ENCODE measurements at regions not wholly inside any gene's neighbourhood (a gene's known extent, or its start where the extent isn't known, plus 50 kb on each side); places are given as distances from the start of the nearest gene placed in this dataset.

DNA sequence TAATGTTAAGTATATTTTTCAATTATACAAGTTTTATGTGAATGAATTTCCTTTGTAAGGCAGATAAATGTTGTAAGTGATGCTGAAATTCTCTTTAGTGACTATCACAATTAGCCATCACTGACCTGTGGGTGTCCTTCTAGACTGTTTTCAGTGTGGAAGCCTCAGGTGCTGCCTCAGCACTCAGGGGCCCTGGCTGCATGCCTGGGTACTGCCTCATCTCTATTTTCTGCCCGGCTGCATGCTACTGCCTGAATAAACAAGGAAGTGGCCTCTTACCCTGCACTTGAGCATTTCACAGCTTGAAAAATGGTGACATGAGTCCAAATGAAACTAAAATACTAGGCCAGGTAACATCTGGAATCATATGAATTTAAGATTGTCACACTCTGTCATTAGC lies 787.6 kb upstream of the SALL3 start:
- H3K9me3 ChIP-seq (ENCODE audit: control insufficient read depth in 1 of 2, low read length in 2 of 2): peaks cover 0 to 3% of the 10 kb centered on the region in 2 donors
- no peaks in the 10 kb centered on the region for H3K27me3 ChIP-seq (ENCODE audit: control insufficient read depth in 1 of 2, insufficient read depth in 2 of 2, low read length in 2 of 2)
- no peak overlapping the region for H3K4me3 ChIP-seq (ENCODE audit: low read depth in 1 of 2, low read length in 2 of 2)
- H3K36me3 ChIP-seq (ENCODE audit: control insufficient read depth in 1 of 2, insufficient read depth in 2 of 2, low read length in 2 of 2): no peaks in the 10 kb centered on the region
- no peak overlapping the region for H3K27ac ChIP-seq (ENCODE audit: low read depth, low read length)
- no peaks in the 10 kb centered on the region for H3K4me1 ChIP-seq (ENCODE audit: control insufficient read depth in 1 of 2, insufficient read depth in 2 of 2, low read length in 2 of 2)
- no peak overlapping the region for H3K9ac ChIP-seq (ENCODE audit: low read depth in 1 of 2, low read length in 2 of 2)

DNA sequence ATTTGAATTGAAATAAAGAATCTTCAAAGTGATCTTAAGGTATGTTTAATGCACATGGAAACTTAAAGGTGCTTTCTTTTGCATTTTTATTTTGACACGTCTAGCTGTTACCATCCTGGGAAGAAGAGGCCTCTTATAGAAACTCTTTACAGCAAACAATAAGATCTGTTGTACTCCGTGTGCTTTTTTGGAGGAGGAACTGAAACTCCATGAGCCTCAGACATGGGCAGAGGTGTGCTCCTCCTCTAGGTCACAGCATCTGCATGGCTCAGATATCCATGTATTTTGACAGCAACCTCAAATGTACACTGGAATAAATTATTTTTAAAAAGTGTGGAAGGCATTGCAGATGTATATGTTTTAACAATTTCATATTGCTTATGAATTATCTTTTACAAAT lies 783.3 kb upstream of the SALL3 start:
- H3K4me1 ChIP-seq (ENCODE audit: control insufficient read depth in 1 of 2, insufficient read depth in 2 of 2, low read length in 2 of 2): no peaks in the 10 kb centered on the region
- no peaks in the 10 kb centered on the region for H3K27me3 ChIP-seq (ENCODE audit: control insufficient read depth in 1 of 2, insufficient read depth in 2 of 2, low read length in 2 of 2)
- no peaks in the 10 kb centered on the region for H3K36me3 ChIP-seq (ENCODE audit: control insufficient read depth in 1 of 2, insufficient read depth in 2 of 2, low read length in 2 of 2)
- H3K27ac ChIP-seq (ENCODE audit: low read depth, low read length): no peak overlapping the region
- H3K9me3 ChIP-seq (ENCODE audit: control insufficient read depth in 1 of 2, low read length in 2 of 2): peaks cover 0 to 8% of the 10 kb centered on the region in 2 donors
- no peak overlapping the region for H3K9ac ChIP-seq (ENCODE audit: low read depth in 1 of 2, low read length in 2 of 2)
- no peak overlapping the region for H3K4me3 ChIP-seq (ENCODE audit: low read depth in 1 of 2, low read length in 2 of 2)

DNA sequence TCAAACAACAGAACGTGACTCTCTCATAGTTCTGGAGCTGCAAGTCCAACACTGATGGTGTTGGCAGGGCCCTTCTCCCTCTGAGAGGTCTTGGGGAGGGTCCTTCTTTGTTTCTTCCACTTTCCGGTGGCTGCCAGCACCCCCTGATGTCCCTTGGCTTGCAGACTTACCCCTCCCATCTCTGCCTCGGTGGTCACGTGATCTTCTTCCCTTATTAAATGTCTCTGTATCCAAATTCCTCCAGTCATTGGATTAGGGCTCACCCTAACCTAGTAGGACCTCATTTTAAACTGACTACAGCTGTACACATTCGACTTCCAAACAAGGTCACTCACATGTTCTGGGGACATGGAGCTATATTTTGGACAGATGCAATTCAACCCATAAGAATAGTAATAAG lies 780.6 kb upstream of the SALL3 start:
- H3K4me1 ChIP-seq (ENCODE audit: control insufficient read depth in 1 of 2, insufficient read depth in 2 of 2, low read length in 2 of 2): no peaks in the 10 kb centered on the region
- no peaks in the 10 kb centered on the region for H3K27me3 ChIP-seq (ENCODE audit: control insufficient read depth in 1 of 2, insufficient read depth in 2 of 2, low read length in 2 of 2)
- H3K27ac ChIP-seq (ENCODE audit: low read depth, low read length): no peak overlapping the region
- H3K4me3 ChIP-seq (ENCODE audit: low read depth in 1 of 2, low read length in 2 of 2): no peak overlapping the region
- H3K9ac ChIP-seq (ENCODE audit: low read depth in 1 of 2, low read length in 2 of 2): no peak overlapping the region
- H3K36me3 ChIP-seq (ENCODE audit: control insufficient read depth in 1 of 2, insufficient read depth in 2 of 2, low read length in 2 of 2): no peaks in the 10 kb centered on the region
- peaks cover 0 to 9% of the 10 kb centered on the region in 2 donors for H3K9me3 ChIP-seq (ENCODE audit: control insufficient read depth in 1 of 2, low read length in 2 of 2)

DNA sequence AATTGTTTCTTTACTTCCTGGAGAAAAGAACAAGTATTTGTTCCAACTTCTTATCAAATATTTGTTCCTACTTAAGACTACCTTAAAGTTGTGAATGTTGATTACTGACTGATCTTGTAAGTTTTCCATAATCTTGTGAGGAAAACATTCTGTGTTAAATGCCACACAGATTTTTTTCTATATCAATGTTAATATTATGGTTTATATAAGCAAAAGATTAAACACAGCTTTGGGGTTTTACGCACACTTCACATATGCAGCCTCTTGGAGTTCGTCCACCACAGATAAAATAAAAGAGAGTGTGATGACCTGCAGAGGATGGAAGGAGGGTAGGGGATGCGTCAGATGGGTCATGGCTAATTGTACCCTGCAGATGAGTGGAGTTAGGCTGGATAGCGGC lies 780.0 kb upstream of the SALL3 start:
- no peaks in the 10 kb centered on the region for H3K36me3 ChIP-seq (ENCODE audit: control insufficient read depth in 1 of 2, insufficient read depth in 2 of 2, low read length in 2 of 2)
- no peak overlapping the region for H3K4me3 ChIP-seq (ENCODE audit: low read depth in 1 of 2, low read length in 2 of 2)
- no peak overlapping the region for H3K27ac ChIP-seq (ENCODE audit: low read depth, low read length)
- no peak overlapping the region for H3K9ac ChIP-seq (ENCODE audit: low read depth in 1 of 2, low read length in 2 of 2)
- no peaks in the 10 kb centered on the region for H3K27me3 ChIP-seq (ENCODE audit: control insufficient read depth in 1 of 2, insufficient read depth in 2 of 2, low read length in 2 of 2)
- H3K9me3 ChIP-seq (ENCODE audit: control insufficient read depth in 1 of 2, low read length in 2 of 2): peaks cover 0 to 9% of the 10 kb centered on the region in 2 donors
- no peaks in the 10 kb centered on the region for H3K4me1 ChIP-seq (ENCODE audit: control insufficient read depth in 1 of 2, insufficient read depth in 2 of 2, low read length in 2 of 2)

DNA sequence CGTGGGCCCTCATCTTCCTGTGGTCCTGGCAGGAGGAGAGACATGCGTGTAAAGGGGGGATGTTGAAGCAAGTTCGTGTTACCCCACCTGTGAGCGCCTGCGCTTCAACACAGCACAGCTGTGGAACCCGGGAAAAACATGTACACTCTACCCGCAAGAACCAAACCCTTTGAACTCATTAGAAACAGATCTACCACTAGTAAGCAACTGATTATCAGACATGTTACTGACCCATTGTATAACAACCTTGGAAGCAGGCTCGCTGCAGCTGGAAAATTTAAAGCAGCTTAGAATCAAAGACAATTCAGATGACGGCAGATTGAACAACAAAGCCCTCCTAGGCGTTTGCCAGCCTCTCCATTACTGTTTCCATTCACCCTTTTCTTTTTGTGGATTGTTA lies 771.7 kb upstream of the SALL3 start:
- no peaks in the 10 kb centered on the region for H3K27me3 ChIP-seq (ENCODE audit: control insufficient read depth in 1 of 2, insufficient read depth in 2 of 2, low read length in 2 of 2)
- H3K9ac ChIP-seq (ENCODE audit: low read depth in 1 of 2, low read length in 2 of 2): no peak overlapping the region
- H3K4me3 ChIP-seq (ENCODE audit: low read depth in 1 of 2, low read length in 2 of 2): no peak overlapping the region
- H3K36me3 ChIP-seq (ENCODE audit: control insufficient read depth in 1 of 2, insufficient read depth in 2 of 2, low read length in 2 of 2): no peaks in the 10 kb centered on the region
- no peak overlapping the region for H3K27ac ChIP-seq (ENCODE audit: low read depth, low read length)
- H3K9me3 ChIP-seq (ENCODE audit: control insufficient read depth in 1 of 2, low read length in 2 of 2): peaks cover 0 to 6% of the 10 kb centered on the region in 2 donors
- no peaks in the 10 kb centered on the region for H3K4me1 ChIP-seq (ENCODE audit: control insufficient read depth in 1 of 2, insufficient read depth in 2 of 2, low read length in 2 of 2)

DNA sequence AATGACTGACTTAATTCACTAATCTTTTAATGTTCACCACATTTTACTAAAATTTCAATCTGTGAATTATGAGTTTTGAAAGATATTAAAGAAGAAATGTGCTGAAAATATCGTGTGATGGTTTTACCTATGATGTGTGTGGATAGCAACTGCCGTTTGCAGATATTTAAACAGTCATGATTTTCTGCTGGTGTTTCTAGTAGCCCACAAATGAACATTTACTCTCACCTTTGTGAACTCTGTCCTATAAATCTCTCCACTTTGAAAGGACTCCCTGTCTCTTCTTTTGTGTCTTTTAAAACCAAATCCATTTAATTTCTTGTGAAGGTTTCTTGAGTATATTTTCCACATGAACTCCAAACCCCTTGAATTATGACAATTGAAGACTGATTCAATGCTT lies 771.2 kb upstream of the SALL3 start:
- H3K36me3 ChIP-seq (ENCODE audit: control insufficient read depth in 1 of 2, insufficient read depth in 2 of 2, low read length in 2 of 2): no peaks in the 10 kb centered on the region
- no peak overlapping the region for H3K4me3 ChIP-seq (ENCODE audit: low read depth in 1 of 2, low read length in 2 of 2)
- peaks cover 0 to 10% of the 10 kb centered on the region in 2 donors for H3K9me3 ChIP-seq (ENCODE audit: control insufficient read depth in 1 of 2, low read length in 2 of 2)
- no peaks in the 10 kb centered on the region for H3K4me1 ChIP-seq (ENCODE audit: control insufficient read depth in 1 of 2, insufficient read depth in 2 of 2, low read length in 2 of 2)
- no peak overlapping the region for H3K27ac ChIP-seq (ENCODE audit: low read depth, low read length)
- no peaks in the 10 kb centered on the region for H3K27me3 ChIP-seq (ENCODE audit: control insufficient read depth in 1 of 2, insufficient read depth in 2 of 2, low read length in 2 of 2)
- H3K9ac ChIP-seq (ENCODE audit: low read depth in 1 of 2, low read length in 2 of 2): no peak overlapping the region

DNA sequence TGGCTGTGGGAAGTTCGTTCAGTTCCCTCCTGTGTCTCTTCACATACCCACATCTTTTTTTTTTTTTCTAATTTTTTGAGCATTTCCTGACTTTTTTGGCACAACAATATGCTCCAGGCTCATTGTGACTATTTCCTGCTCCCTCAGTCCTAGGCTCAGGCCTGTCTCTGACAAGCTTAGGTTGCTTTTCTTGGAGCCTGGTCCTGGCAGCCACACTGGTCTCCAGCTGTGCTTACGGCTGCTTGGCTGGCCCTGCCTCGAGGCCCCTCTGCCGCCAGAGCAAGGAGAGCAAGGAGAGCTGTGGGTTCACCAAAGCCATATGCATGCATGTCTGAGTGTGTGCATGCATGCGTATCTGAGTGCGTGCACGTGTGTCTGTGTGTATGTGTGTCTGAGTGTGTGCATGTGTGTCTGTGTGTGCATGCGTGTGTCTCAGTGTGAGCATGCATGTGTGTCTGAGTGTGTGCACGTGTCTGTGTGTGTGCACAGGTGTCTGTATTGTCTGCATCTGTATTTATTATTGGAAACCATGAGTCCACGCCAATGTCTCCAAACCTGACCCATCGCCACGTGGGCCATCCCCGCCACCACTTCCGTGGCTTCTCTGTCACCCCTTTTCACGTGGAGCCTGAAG lies 766.1 kb upstream of the SALL3 start:
- no peak overlapping the region for H3K4me3 ChIP-seq (ENCODE audit: low read depth in 1 of 2, low read length in 2 of 2)
- no peaks in the 10 kb centered on the region for H3K27me3 ChIP-seq (ENCODE audit: control insufficient read depth in 1 of 2, insufficient read depth in 2 of 2, low read length in 2 of 2)
- H3K36me3 ChIP-seq (ENCODE audit: control insufficient read depth in 1 of 2, insufficient read depth in 2 of 2, low read length in 2 of 2): no peaks in the 10 kb centered on the region
- H3K9me3 ChIP-seq (ENCODE audit: control insufficient read depth in 1 of 2, low read length in 2 of 2): peaks cover 0 to 12% of the 10 kb centered on the region in 2 donors
- no peak overlapping the region for H3K9ac ChIP-seq (ENCODE audit: low read depth in 1 of 2, low read length in 2 of 2)
- no peak overlapping the region for H3K27ac ChIP-seq (ENCODE audit: low read depth, low read length)
- no peaks in the 10 kb centered on the region for H3K4me1 ChIP-seq (ENCODE audit: control insufficient read depth in 1 of 2, insufficient read depth in 2 of 2, low read length in 2 of 2)

DNA sequence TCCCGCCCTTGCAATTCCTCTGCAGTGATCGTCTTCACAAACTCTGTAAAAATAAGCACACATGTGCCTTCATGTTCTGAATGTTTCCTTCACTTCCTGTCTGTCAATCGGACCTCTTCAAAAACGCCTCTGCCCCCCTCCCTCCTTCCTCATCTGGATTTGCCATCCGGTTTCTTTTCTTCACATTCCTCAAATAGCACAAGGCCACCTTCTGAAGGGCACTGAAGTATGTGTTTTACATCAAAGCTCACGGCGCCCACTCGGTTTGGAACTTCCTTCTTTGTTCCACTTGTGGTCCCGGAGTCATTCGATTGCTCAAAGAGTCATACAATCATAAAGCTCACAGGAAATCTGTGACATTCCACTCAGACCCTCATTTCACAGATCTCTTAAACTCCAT lies 758.1 kb upstream of the SALL3 start:
- H3K27me3 ChIP-seq (ENCODE audit: control insufficient read depth in 1 of 2, insufficient read depth in 2 of 2, low read length in 2 of 2): no peaks in the 10 kb centered on the region
- H3K27ac ChIP-seq (ENCODE audit: low read depth, low read length): no peak overlapping the region
- no peak overlapping the region for H3K4me3 ChIP-seq (ENCODE audit: low read depth in 1 of 2, low read length in 2 of 2)

DNA sequence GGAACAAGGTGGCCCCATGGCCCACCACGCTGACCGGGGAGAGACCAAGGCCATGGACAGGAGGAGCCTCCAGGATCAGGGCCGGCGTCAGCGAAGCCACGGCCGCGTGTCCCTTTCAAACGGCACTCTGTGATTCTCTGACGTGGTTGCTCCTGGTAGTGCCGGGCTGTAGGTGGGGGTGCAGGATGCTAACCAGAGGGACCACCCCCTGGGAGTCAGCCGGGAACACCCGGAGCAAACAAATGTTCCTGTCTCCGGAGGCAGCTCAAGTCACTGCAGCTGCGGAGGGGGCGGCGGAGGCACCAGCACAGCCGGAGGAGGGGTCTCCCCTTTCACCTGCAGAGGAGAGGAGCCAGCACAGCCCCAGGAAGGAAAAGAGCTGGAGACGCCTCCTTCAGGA lies 750.6 kb upstream of the SALL3 start:
- Histone ChIP-seq H3K9me3 (ENCODE audit: control insufficient read depth in 1 of 2, low read length in 2 of 2) (peaks cover 0 to 21% of the 10 kb centered on the region in 2 donors), H3K9ac (ENCODE audit: low read depth in 1 of 2, low read length in 2 of 2) (no peak overlapping the region), H3K27ac (ENCODE audit: low read depth, low read length) (no peak overlapping the region), H3K27me3 (ENCODE audit: control insufficient read depth in 1 of 2, insufficient read depth in 2 of 2, low read length in 2 of 2) (no peaks in the 10 kb centered on the region), H3K4me3 (ENCODE audit: low read depth in 1 of 2, low read length in 2 of 2) (no peak overlapping the region), H3K4me1 (ENCODE audit: control insufficient read depth in 1 of 2, insufficient read depth in 2 of 2, low read length in 2 of 2) (no peaks in the 10 kb centered on the region), H3K36me3 (ENCODE audit: control insufficient read depth in 1 of 2, insufficient read depth in 2 of 2, low read length in 2 of 2) (no peaks in the 10 kb centered on the region)

More for the DNA sequence above, 758.1 kb upstream of the SALL3 start:
- no peaks in the 10 kb centered on the region for H3K4me1 ChIP-seq (ENCODE audit: control insufficient read depth in 1 of 2, insufficient read depth in 2 of 2, low read length in 2 of 2)
- H3K9ac ChIP-seq (ENCODE audit: low read depth in 1 of 2, low read length in 2 of 2): no peak overlapping the region
- peaks cover 0 to 5% of the 10 kb centered on the region in 2 donors for H3K9me3 ChIP-seq (ENCODE audit: control insufficient read depth in 1 of 2, low read length in 2 of 2)
- no peaks in the 10 kb centered on the region for H3K36me3 ChIP-seq (ENCODE audit: control insufficient read depth in 1 of 2, insufficient read depth in 2 of 2, low read length in 2 of 2)

DNA sequence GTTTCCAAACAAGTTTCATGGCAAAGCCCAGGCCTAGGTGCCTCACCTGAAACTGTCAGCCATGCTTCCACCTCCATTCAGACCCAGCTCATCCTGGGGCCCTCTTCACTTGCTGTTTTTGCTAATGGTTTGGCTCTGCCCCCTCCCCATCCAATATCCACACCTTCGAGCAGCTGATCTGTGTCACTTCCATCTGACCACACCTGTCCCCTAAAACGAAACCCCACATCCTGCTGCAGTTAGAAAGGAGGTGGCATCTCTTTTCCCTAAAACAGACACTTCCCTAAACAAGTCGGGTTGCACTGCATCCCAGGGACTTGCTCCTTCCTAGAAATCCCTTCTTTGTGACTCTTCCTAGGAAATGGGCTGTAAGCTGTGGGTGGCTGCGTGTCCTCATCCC lies 748.7 kb upstream of the SALL3 start:
- Histone ChIP-seq H3K4me1 (ENCODE audit: control insufficient read depth in 1 of 2, insufficient read depth in 2 of 2, low read length in 2 of 2) (no peaks in the 10 kb centered on the region), H3K27me3 (ENCODE audit: control insufficient read depth in 1 of 2, insufficient read depth in 2 of 2, low read length in 2 of 2) (no peaks in the 10 kb centered on the region), H3K36me3 (ENCODE audit: control insufficient read depth in 1 of 2, insufficient read depth in 2 of 2, low read length in 2 of 2) (no peaks in the 10 kb centered on the region), H3K9ac (ENCODE audit: low read depth in 1 of 2, low read length in 2 of 2) (no peak overlapping the region), H3K9me3 (ENCODE audit: control insufficient read depth in 1 of 2, low read length in 2 of 2) (peaks cover 0 to 21% of the 10 kb centered on the region in 2 donors), H3K4me3 (ENCODE audit: low read depth in 1 of 2, low read length in 2 of 2) (no peak overlapping the region), H3K27ac (ENCODE audit: low read depth, low read length) (no peak overlapping the region)

DNA sequence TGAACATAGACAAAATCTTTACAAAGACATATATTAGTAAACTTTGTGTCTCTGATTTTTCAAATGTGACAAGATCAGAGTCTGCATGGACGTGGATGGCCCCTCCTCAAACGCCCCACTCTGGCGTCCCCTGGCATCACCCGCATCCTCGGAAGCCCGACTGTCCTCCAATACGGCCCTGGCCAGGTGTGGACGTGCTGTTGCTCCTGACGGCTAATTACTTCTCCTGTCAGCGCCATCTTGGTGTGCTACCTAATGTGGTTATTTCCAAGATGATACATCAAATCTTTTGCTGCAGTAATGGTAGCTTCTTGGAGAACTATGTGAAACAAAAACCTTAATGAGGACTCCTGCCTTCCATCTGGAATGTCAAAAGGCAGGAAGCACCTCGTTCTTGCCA lies 747.4 kb upstream of the SALL3 start:
- no peak overlapping the region for H3K27ac ChIP-seq (ENCODE audit: low read depth, low read length)
- no peaks in the 10 kb centered on the region for H3K27me3 ChIP-seq (ENCODE audit: control insufficient read depth in 1 of 2, insufficient read depth in 2 of 2, low read length in 2 of 2)

More for the DNA sequence above, 747.4 kb upstream of the SALL3 start:
- Histone ChIP-seq H3K4me1 (ENCODE audit: control insufficient read depth in 1 of 2, insufficient read depth in 2 of 2, low read length in 2 of 2) (no peaks in the 10 kb centered on the region), H3K4me3 (ENCODE audit: low read depth in 1 of 2, low read length in 2 of 2) (no peak overlapping the region), H3K36me3 (ENCODE audit: control insufficient read depth in 1 of 2, insufficient read depth in 2 of 2, low read length in 2 of 2) (no peaks in the 10 kb centered on the region), H3K9ac (ENCODE audit: low read depth in 1 of 2, low read length in 2 of 2) (no peak overlapping the region), H3K9me3 (ENCODE audit: control insufficient read depth in 1 of 2, low read length in 2 of 2) (peaks cover 0 to 15% of the 10 kb centered on the region in 2 donors)

Measured in duodenal mucosa (tissue), 2 donors.